SU-DHL-6 (cell line): ENCODE measurements at regions not wholly inside any gene's neighbourhood (a gene's known extent, or its start where the extent isn't known, plus 50 kb on each side); places are given as distances from the start of the nearest gene placed in this dataset.
A peak's percentile ranks its signal among the peaks of the same experiment; 100 is the strongest.

Experiments
- H2AFZ ChIP-seq: fragments of 200-600 bp; sonication (generic); 2 replicates; pipeline ENCODE4 v1.6.1; 2014; ENCODE audit warnings: low read depth, mild to moderate bottlenecking, moderate library complexity, mixed read lengths, antibody characterized with exemption, low read length; ENCODE audit not compliant: severe bottlenecking
- H3F3A ChIP-seq: fragments of 200-600 bp; shearing (Covaris generic); 2 replicates; pipeline ENCODE4 v1.6.0; 2016; ENCODE audit warnings: antibody characterized with exemption, mild to moderate bottlenecking; ENCODE audit not compliant: insufficient read depth
- H3K27ac ChIP-seq: fragments of 200-600 bp; sonication (generic); 2 replicates; pipeline ENCODE4 v1.5.1; 2016; ENCODE audit warnings: low read depth, mild to moderate bottlenecking, low read length, moderate library complexity, mixed read lengths
- H3K27me3 ChIP-seq: fragments of 200-600 bp; sonication (generic), shearing (Covaris generic); 2 replicates; pipeline ENCODE4 v1.6.0; 2014; ENCODE audit warnings: mild to moderate bottlenecking, low read length
- H3K36me3 ChIP-seq: fragments of 200-600 bp; sonication (generic); 2 replicates; pipeline ENCODE4 v1.6.1; 2014; ENCODE audit warnings: mild to moderate bottlenecking, low read length, mixed read lengths
- H3K4me2 ChIP-seq: fragments of 300-600, 200-600 bp; shearing (Covaris generic), sonication (generic); 2 replicates; pipeline ENCODE4 v1.6.0; 2014; ENCODE audit warnings: low read length, low read depth, mild to moderate bottlenecking; ENCODE audit not compliant: poor library complexity, severe bottlenecking
- H3K4me3 ChIP-seq: fragments of 200-600 bp; sonication (generic); 2 replicates; pipeline ENCODE4 v1.5.1; 2014; ENCODE audit warnings: antibody characterized with exemption, low read length, mild to moderate bottlenecking, mixed read lengths; ENCODE audit not compliant: insufficient read depth, poor library complexity, severe bottlenecking
- H3K79me2 ChIP-seq: fragments of 200-600 bp; sonication (generic); 2 replicates; pipeline ENCODE4 v1.6.1; 2014; ENCODE audit warnings: mild to moderate bottlenecking, low read length, moderate library complexity; ENCODE audit not compliant: insufficient read depth
- H3K9ac ChIP-seq: fragments of 200-600 bp; sonication (generic); 2 replicates; pipeline ENCODE4 v1.7.0; 2014; ENCODE audit warnings: mild to moderate bottlenecking, low read length
- H3K9me2 ChIP-seq: fragments of 200-600 bp; sonication (generic); replicated peaks from 2 replicates; pipeline ENCODE4 v1.6.1; 2014; ENCODE audit warnings: low read length; ENCODE audit not compliant: insufficient read depth
- H3K9me3 ChIP-seq: fragments of 200-600 bp; sonication (generic); 2 replicates; pipeline ENCODE4 v1.6.1; 2014; ENCODE audit warnings: low read length, mixed read lengths; ENCODE audit not compliant: insufficient read depth
- H4K20me1 ChIP-seq: fragments of 200-600 bp; sonication (generic); 2 replicates; pipeline ENCODE4 v1.6.1; 2014; ENCODE audit warnings: low read depth, mild to moderate bottlenecking, antibody characterized with exemption, low read length, moderate library complexity, mixed read lengths
- CTCF ChIP-seq: fragments of 200-600 bp; sonication (generic); IDR thresholded peaks from one replicate; pipeline ENCODE4 v1.5.1; 2017; ENCODE audit warnings: antibody characterized with exemption, mild to moderate bottlenecking, low read length, moderate library complexity; ENCODE audit not compliant: insufficient read depth, poor library complexity, severe bottlenecking
- EZH2phosphoT487 ChIP-seq: fragments of 200-600 bp; sonication (generic), shearing (Covaris generic); conservative IDR thresholded peaks from 2 replicates; pipeline ENCODE4 v1.6.1; 2018; ENCODE audit warnings: mild to moderate bottlenecking, antibody characterized with exemption, low read length, moderate library complexity, mixed read lengths

GRCh38 chr4:32261196-32261595, 1541.0 kb downstream of the PCDH7 start:
- Histone ChIP-seq H3K27ac (no peak overlapping the region), H3K4me3 (no peak overlapping the region), H3K36me3 (0 out of 2 replicates have a peak, but pooled peaks cover 3% of the 10 kb centered on the region), H3K9me3 (no peaks in the 10 kb centered on the region), H3K9ac (no peak overlapping the region), H3K27me3 (no peaks in the 10 kb centered on the region), H2AFZ (no peak overlapping the region), H3K79me2 (no peaks in the 10 kb centered on the region), H3F3A (no peaks in the 10 kb centered on the region), H3K9me2 (no peaks in the 10 kb centered on the region), H4K20me1 (no peaks in the 10 kb centered on the region), H3K4me2 (no peak overlapping the region)
- TF ChIP-seq EZH2phosphoT487 (no peak), CTCF (no peak)

GRCh38 chr4:32268863-32269262, 1548.7 kb downstream of the PCDH7 start:
- H3K9me3 ChIP-seq = peaks cover 9% of the 10 kb centered on the region; the same call in 1 of the 2 replicates
- no peak overlapping the region for H3K4me3 ChIP-seq
- H4K20me1 ChIP-seq = no peaks in the 10 kb centered on the region
- H3F3A ChIP-seq = no peaks in the 10 kb centered on the region
- H3K4me2 ChIP-seq = peak overlapping the region; percentile 18
- no peak overlapping the region for H3K9ac ChIP-seq
- H2AFZ ChIP-seq = peak overlapping the region; percentile 73
- TF ChIP-seq CTCF = no peak
- no peak for TF ChIP-seq EZH2phosphoT487
- H3K27me3 ChIP-seq = no peaks in the 10 kb centered on the region
- H3K27ac ChIP-seq = no peak overlapping the region
- no peaks in the 10 kb centered on the region for H3K79me2 ChIP-seq
- H3K9me2 ChIP-seq = no peaks in the 10 kb centered on the region
- H3K36me3 ChIP-seq = no peaks in the 10 kb centered on the region

GRCh38 chr4:32290102-32290501, 1569.9 kb downstream of the PCDH7 start:
- no peaks in the 10 kb centered on the region for H3K79me2 ChIP-seq
- peaks cover 31% of the 10 kb centered on the region; the same call in 1 of the 2 replicates for H3K9me3 ChIP-seq
- no peak overlapping the region for H3K27ac ChIP-seq
- no peak overlapping the region for H3K9ac ChIP-seq
- H3K27me3 ChIP-seq = no peaks in the 10 kb centered on the region
- TF ChIP-seq EZH2phosphoT487 (no peak), CTCF (no peak)
- H2AFZ ChIP-seq = no peak overlapping the region
- no peak overlapping the region for H3K4me3 ChIP-seq
- 0 out of 2 replicates have a peak, but pooled peaks cover 11% of the 10 kb centered on the region for H3K36me3 ChIP-seq
- no peaks in the 10 kb centered on the region for H4K20me1 ChIP-seq
- H3K9me2 ChIP-seq = no peaks in the 10 kb centered on the region
- H3F3A ChIP-seq = no peaks in the 10 kb centered on the region
- no peak overlapping the region for H3K4me2 ChIP-seq
